SK-N-MC (cell line): ENCODE measurements at regions not wholly inside any gene's neighbourhood (a gene's known extent, or its start where the extent isn't known, plus 50 kb on each side); places are given as distances from the start of the nearest gene placed in this dataset.

Experiments
- DNase-seq: peaks from one replicate; pipeline ENCODE4 v3.0.0-alpha.2; 2011; ENCODE audit warnings: low read depth, low spot score
- H3K27ac ChIP-seq: fragments of 200-600 bp; sonication (generic); 2 replicates; pipeline ENCODE4 v1.5.1; 2016; ENCODE audit warnings: mixed run types
- H3K36me3 ChIP-seq: fragments of 200-600 bp; sonication (generic); 2 replicates; pipeline ENCODE4 v1.6.1; 2017; ENCODE audit warnings: antibody characterized with exemption, low read length, mixed read lengths; ENCODE audit not compliant: insufficient read depth
- H3K4me3 ChIP-seq: fragments of 200-600 bp; sonication (generic); 2 replicates; pipeline ENCODE4 v1.5.1; 2016
- H3K9ac ChIP-seq: fragments of 200-600 bp; sonication (generic); 2 replicates; pipeline ENCODE4 v1.8.0; 2017; ENCODE audit warnings: mixed run types, mixed read lengths; ENCODE audit not compliant: insufficient read length
- H3K9me3 ChIP-seq: fragments of 200-600 bp; sonication (generic); 2 replicates; pipeline ENCODE4 v1.6.1; 2017; ENCODE audit warnings: low read depth, mild to moderate bottlenecking, antibody characterized with exemption, low read length, moderate library complexity, mixed read lengths
- EZH2 ChIP-seq: fragments of 200-600 bp; sonication (generic); IDR thresholded peaks from one replicate; pipeline ENCODE4 v1.6.1; 2017; ENCODE audit warnings: antibody characterized with exemption
- FOXP2 ChIP-seq: optimal IDR thresholded peaks from 2 replicates; pipeline ENCODE3; 2011; ENCODE audit warnings: mild to moderate bottlenecking, moderate library complexity; ENCODE audit not compliant: insufficient read depth; ENCODE audit errors: extremely low read length, control extremely low read depth
- POLR2AphosphoS5 ChIP-seq: IDR thresholded peaks from 2 replicates; pipeline ENCODE4 v1.6.1; 2012; ENCODE audit warnings: mild to moderate bottlenecking, low read depth, low read length, borderline replicate concordance

GRCh38 chr7:86947929-86948328, 111.5 kb downstream of the ELAPOR2 start:
- Histone ChIP-seq H3K9ac (no peak overlapping the region), H3K9me3 (no peaks in the 10 kb centered on the region)
- DNase-seq: no peak

GRCh38 chr7:86943447-86943846, 116.0 kb downstream of the ELAPOR2 start:
- no peaks in the 10 kb centered on the region for H3K9me3 ChIP-seq
- H3K9ac ChIP-seq: no peak overlapping the region
- H3K27ac ChIP-seq: no peak overlapping the region
- no peak for TF ChIP-seq POLR2AphosphoS5
- no peak for TF ChIP-seq EZH2
- no peak for TF ChIP-seq FOXP2
- DNase-seq: no peak
- H3K36me3 ChIP-seq: no peaks in the 10 kb centered on the region
- no peak overlapping the region for H3K4me3 ChIP-seq

More at GRCh38 chr7:86947929-86948328, 111.5 kb downstream of the ELAPOR2 start:
- TF ChIP-seq POLR2AphosphoS5: no peak
- TF ChIP-seq EZH2: no peak
- TF ChIP-seq FOXP2: no peak
- Histone ChIP-seq H3K27ac (no peak overlapping the region), H3K36me3 (no peaks in the 10 kb centered on the region), H3K4me3 (no peak overlapping the region)

DNA sequence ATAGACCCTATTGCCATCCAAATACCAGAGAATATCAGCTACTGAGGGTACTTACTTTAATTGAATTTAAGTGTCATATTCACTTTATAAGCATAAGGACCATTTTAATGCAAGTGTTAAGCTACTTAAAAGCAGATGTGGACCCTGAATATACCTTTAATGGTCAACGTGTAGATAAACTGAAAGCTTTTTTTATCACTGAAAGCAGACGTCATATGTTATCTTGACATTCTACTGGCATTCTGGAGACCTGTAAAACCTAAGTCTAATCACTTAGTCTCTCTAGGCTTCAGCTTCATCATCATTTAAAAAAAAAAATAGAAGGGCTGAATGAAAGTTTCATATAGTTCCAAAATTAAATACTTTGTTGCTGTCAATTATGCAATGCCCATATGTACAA, 116.5 kb downstream of the ELAPOR2 start:
- no peak for TF ChIP-seq POLR2AphosphoS5
- TF ChIP-seq EZH2: no peak
- no peak for TF ChIP-seq FOXP2
- no peak for DNase-seq
- Histone ChIP-seq H3K27ac (no peak overlapping the region), H3K36me3 (no peaks in the 10 kb centered on the region), H3K9me3 (no peaks in the 10 kb centered on the region), H3K9ac (no peak overlapping the region), H3K4me3 (no peak overlapping the region)

DNA sequence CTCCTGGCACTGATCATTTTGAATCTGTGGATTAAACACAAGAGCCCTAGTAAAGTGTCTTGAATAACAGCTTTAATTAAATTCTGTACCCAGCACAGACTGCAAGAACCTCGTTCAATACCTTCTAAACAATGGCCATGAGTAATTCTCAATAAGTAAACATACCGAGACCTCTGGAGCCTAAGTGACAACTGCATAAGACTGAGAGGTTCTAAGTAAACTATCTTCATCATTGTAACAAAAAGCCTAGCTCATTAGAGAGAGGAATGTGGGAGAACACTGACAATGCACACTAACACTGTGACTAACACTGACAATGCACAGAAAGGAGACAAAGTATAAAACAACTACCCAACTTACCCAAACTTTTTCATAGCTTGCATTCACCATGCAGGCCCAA, 117.4 kb downstream of the ELAPOR2 start:
- no peak overlapping the region for H3K9ac ChIP-seq
- H3K36me3 ChIP-seq: no peaks in the 10 kb centered on the region
- TF ChIP-seq FOXP2 (no peak), EZH2 (no peak), POLR2AphosphoS5 (no peak)
- no peak overlapping the region for H3K27ac ChIP-seq
- no peak for DNase-seq
- H3K4me3 ChIP-seq: no peak overlapping the region
- no peaks in the 10 kb centered on the region for H3K9me3 ChIP-seq

GRCh38 chr7:86939197-86939814, 120.1 kb downstream of the ELAPOR2 start:
- no peak overlapping the region for H3K27ac ChIP-seq
- no peak overlapping the region for H3K4me3 ChIP-seq
- DNase-seq: peak; percentile 22
- no peaks in the 10 kb centered on the region for H3K36me3 ChIP-seq
- H3K9me3 ChIP-seq: no peaks in the 10 kb centered on the region
- TF ChIP-seq POLR2AphosphoS5: no peak
- TF ChIP-seq FOXP2: no peak
- no peak for TF ChIP-seq EZH2
- no peak overlapping the region for H3K9ac ChIP-seq

GRCh38 chr7:86937363-86937878, 122.0 kb downstream of the ELAPOR2 start:
- H3K36me3 ChIP-seq: no peaks in the 10 kb centered on the region
- H3K9me3 ChIP-seq: no peaks in the 10 kb centered on the region
- TF ChIP-seq FOXP2: no peak
- no peak for TF ChIP-seq EZH2
- no peak for TF ChIP-seq POLR2AphosphoS5
- DNase-seq: no peak
- no peak overlapping the region for H3K27ac ChIP-seq
- no peak overlapping the region for H3K4me3 ChIP-seq
- no peak overlapping the region for H3K9ac ChIP-seq

- no peak overlapping the region for H3K27ac ChIP-seq
- DNase-seq: no peak
- no peak overlapping the region for H3K4me3 ChIP-seq
- TF ChIP-seq FOXP2: no peak
- no peak for TF ChIP-seq EZH2
- TF ChIP-seq POLR2AphosphoS5: no peak
- no peaks in the 10 kb centered on the region for H3K36me3 ChIP-seq
- H3K9ac ChIP-seq: no peak overlapping the region
- no peaks in the 10 kb centered on the region for H3K9me3 ChIP-seq
These were observed 126.1 kb downstream of the ELAPOR2 start for GRCh38 chr7:86933295-86933845.

DNA sequence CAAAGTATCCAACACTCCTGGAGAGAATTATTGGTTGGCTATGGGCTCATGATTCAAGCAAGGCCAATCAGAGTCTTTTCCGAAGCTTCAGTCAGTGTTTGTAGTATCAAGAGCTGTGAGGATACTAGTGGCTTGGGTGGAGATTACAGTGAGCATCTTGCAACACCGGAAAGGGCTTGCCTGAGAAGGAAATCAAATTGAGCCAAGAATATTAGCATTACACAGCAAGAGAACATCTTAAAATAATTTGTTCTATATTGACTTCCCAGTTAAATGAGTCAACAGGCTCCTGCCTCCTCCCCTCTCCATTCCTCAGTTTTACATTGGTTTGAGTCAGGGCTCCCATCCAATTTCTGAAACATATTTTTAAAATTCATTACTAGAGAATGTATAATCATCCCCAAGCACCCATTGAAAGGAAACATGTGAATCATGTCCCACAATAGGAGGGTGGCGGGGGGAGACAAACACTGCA, 127.4 kb downstream of the ELAPOR2 start:
- peak; percentile 18 for DNase-seq
- Histone ChIP-seq H3K4me3 (no peak overlapping the region), H3K9ac (no peak overlapping the region), H3K27ac (peak overlapping the region; percentile 73), H3K9me3 (no peaks in the 10 kb centered on the region), H3K36me3 (no peaks in the 10 kb centered on the region)
- TF ChIP-seq EZH2: no peak
- TF ChIP-seq POLR2AphosphoS5: no peak
